22Rv1 (cell line): ENCODE measurements at regions not wholly inside any gene's neighbourhood (a gene's known extent, or its start where the extent isn't known, plus 50 kb on each side); places are given as distances from the start of the nearest gene placed in this dataset.

ENCODE experiments used
- CTCF ChIP-seq: fragments of 450-650 bp; IDR thresholded peaks from 2 replicates; pipeline ENCODE4 v1.5.1; 2017; ENCODE audit warnings: mild to moderate bottlenecking
- ZFX ChIP-seq: fragments of 450-650 bp; IDR thresholded peaks from 2 replicates; pipeline ENCODE4 v1.6.1; 2017; ENCODE audit warnings: antibody characterized with exemption, borderline replicate concordance

GRCh38 chr10:121112579-121113384, 261.6 kb downstream of the WDR11 start:
- TF ChIP-seq CTCF (no peak), ZFX (no peak)
